ENCODE measurements at regions not wholly inside any gene's neighbourhood (a gene's known extent, or its start where the extent isn't known, plus 50 kb on each side); places are given as distances from the start of the nearest gene placed in this dataset.

GRCh38 chr9:100811643-100812042 lies 216.9 kb upstream of the PLPPR1 start:
- TF ChIP-seq, protein P1, sequence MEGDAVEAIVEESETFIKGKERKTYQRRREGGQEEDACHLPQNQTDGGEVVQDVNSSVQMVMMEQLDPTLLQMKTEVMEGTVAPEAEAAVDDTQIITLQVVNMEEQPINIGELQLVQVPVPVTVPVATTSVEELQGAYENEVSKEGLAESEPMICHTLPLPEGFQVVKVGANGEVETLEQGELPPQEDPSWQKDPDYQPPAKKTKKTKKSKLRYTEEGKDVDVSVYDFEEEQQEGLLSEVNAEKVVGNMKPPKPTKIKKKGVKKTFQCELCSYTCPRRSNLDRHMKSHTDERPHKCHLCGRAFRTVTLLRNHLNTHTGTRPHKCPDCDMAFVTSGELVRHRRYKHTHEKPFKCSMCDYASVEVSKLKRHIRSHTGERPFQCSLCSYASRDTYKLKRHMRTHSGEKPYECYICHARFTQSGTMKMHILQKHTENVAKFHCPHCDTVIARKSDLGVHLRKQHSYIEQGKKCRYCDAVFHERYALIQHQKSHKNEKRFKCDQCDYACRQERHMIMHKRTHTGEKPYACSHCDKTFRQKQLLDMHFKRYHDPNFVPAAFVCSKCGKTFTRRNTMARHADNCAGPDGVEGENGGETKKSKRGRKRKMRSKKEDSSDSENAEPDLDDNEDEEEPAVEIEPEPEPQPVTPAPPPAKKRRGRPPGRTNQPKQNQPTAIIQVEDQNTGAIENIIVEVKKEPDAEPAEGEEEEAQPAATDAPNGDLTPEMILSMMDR (IDR thresholded peaks at IDR 0.05): no peak
- no peak for TF ChIP-seq POLR2AphosphoS5 (IDR thresholded peaks at IDR 0.05)
- no peak for TF ChIP-seq POLR2A (IDR thresholded peaks at IDR 0.05; ENCODE audit: low read depth)
- no peak for TF ChIP-seq EP300 (IDR thresholded peaks at IDR 0.05)

Measured in esophagus muscularis mucosa (tissue), 4 donors.